IMR-90 (cell line): ENCODE measurements at regions not wholly inside any gene's neighbourhood (a gene's known extent, or its start where the extent isn't known, plus 50 kb on each side); places are given as distances from the start of the nearest gene placed in this dataset.

Experiments used
- ATAC-seq: fragments of 200-7000 bp; cut with Tn5 transposase; 2 replicates; pipeline ENCODE4 v1.9.1; 2020; ENCODE audit warnings: low read depth, mild to moderate bottlenecking, moderate library complexity
- BruUV-seq: library from RNA; stranded (reverse); fragments of 400-500 nt; replicated peaks from 2 replicates; lab custom pipeline; 2021; lab: Mats Ljungman, UMichigan
- CTCF ChIA-PET: fragments of 300-600 bp; formaldehyde crosslinking; extraction: SDS; loops from one replicate; lab custom pipeline; 2021; ENCODE audit warnings: antibody characterized with exemption; lab: Yijun Ruan, JAX
- POLR2A ChIA-PET: fragments of 300-600 bp; sonication (Branson Sonifier 250); formaldehyde crosslinking; loops from one replicate; lab custom pipeline; 2022; ENCODE audit warnings: antibody characterized with exemption; ENCODE audit not compliant: unreplicated experiment; lab: Charles Lee
- DNase-seq: peaks from one replicate; pipeline ENCODE4 v3.0.0; 2013
- H2AFZ ChIP-seq: replicated peaks from 2 replicates; pipeline ENCODE3; 2013; ENCODE audit warnings: low read length, mild to moderate bottlenecking; ENCODE audit not compliant: poor library complexity
- H2AK5ac ChIP-seq: 2 replicates; pipeline ENCODE4 v1.6.1; 2013; ENCODE audit warnings: low read depth, low read length, inconsistent platforms
- H2AK9ac ChIP-seq: replicated peaks from 2 replicates; pipeline ENCODE3; 2013; ENCODE audit warnings: mild to moderate bottlenecking, low read depth, low read length, moderate library complexity; ENCODE audit not compliant: poor library complexity
- H2BK120ac ChIP-seq: 2 replicates; pipeline ENCODE4 v1.6.1; 2013; ENCODE audit warnings: low read depth, low read length, inconsistent platforms
- H2BK15ac ChIP-seq: 3 replicates; pipeline ENCODE4 v1.6.1; 2013; ENCODE audit warnings: low read depth, low read length, inconsistent platforms
- H2BK20ac ChIP-seq: 2 replicates; pipeline ENCODE4 v1.6.1; 2013; ENCODE audit warnings: low read depth, mild to moderate bottlenecking, inconsistent platforms, low read length, moderate library complexity
- H2BK5ac ChIP-seq: 2 replicates; pipeline ENCODE4 v1.6.1; 2013; ENCODE audit warnings: mild to moderate bottlenecking, low read depth, low read length, inconsistent platforms; ENCODE audit not compliant: poor library complexity, severe bottlenecking
- H3K14ac ChIP-seq: replicated peaks from 2 replicates; pipeline ENCODE4 v1.6.1; 2013; ENCODE audit warnings: low read depth, low read length, inconsistent platforms
- H3K18ac ChIP-seq: 2 replicates; pipeline ENCODE4 v1.6.1; 2013; ENCODE audit warnings: low read depth, low read length, control low read depth
- H3K23ac ChIP-seq: 2 replicates; pipeline ENCODE4 v1.6.1; 2013; ENCODE audit warnings: low read depth, low read length, inconsistent platforms
- H3K27ac ChIP-seq: 2 replicates; pipeline ENCODE4 v1.5.1; 2013; ENCODE audit warnings: mild to moderate bottlenecking, control low read depth, low read length; ENCODE audit not compliant: insufficient read depth
- H3K27me3 ChIP-seq: 2 replicates; pipeline ENCODE4 v1.6.1; 2013; ENCODE audit warnings: low read length; ENCODE audit not compliant: control insufficient read depth, insufficient read depth
- H3K36me3 ChIP-seq: 2 replicates; pipeline ENCODE4 v1.6.1; 2013; ENCODE audit warnings: low read length, mixed read lengths; ENCODE audit not compliant: control insufficient read depth, insufficient read depth
- H3K4ac ChIP-seq: 2 replicates; pipeline ENCODE4 v1.6.1; 2013; ENCODE audit warnings: low read depth, low read length, inconsistent platforms
- H3K4me1 ChIP-seq: 2 replicates; pipeline ENCODE4 v1.6.1; 2013; ENCODE audit warnings: low read length, mixed read lengths; ENCODE audit not compliant: control insufficient read depth, insufficient read depth
- H3K4me2 ChIP-seq: 2 replicates; pipeline ENCODE4 v1.6.1; 2013; ENCODE audit warnings: low read depth, mild to moderate bottlenecking, control low read depth, low read length, moderate library complexity
- H3K4me3 ChIP-seq: 2 replicates; pipeline ENCODE4 v1.5.1; 2013; ENCODE audit warnings: low read depth, mild to moderate bottlenecking, control low read depth, low read length, moderate library complexity; ENCODE audit not compliant: insufficient read depth
- H3K56ac ChIP-seq: 2 replicates; pipeline ENCODE4 v1.6.1; 2013; ENCODE audit warnings: low read length, inconsistent platforms; ENCODE audit not compliant: insufficient read depth; ENCODE audit errors: extremely low read depth
- H3K79me1 ChIP-seq, 2 experiments: 2 replicates each; pipeline ENCODE4 v1.6.1; 2013; ENCODE audit warnings: low read length in 2 of 2, inconsistent platforms in 1 of 2, low read depth in 1 of 2
- H3K9ac ChIP-seq: 2 replicates; pipeline ENCODE4 v1.6.1; 2013; ENCODE audit warnings: low read depth, low read length, control low read depth
- H3K9me1 ChIP-seq: 2 replicates; pipeline ENCODE4 v1.6.1; 2013; ENCODE audit warnings: low read length, inconsistent platforms; ENCODE audit not compliant: insufficient read depth
- H3K9me3 ChIP-seq: 2 replicates; pipeline ENCODE4 v1.6.1; 2013; ENCODE audit warnings: low read length; ENCODE audit not compliant: control insufficient read depth, insufficient read depth
- H4K20me1 ChIP-seq: 2 replicates; pipeline ENCODE4 v1.6.1; 2013; ENCODE audit warnings: low read length, inconsistent platforms; ENCODE audit not compliant: insufficient read depth
- H4K5ac ChIP-seq: 2 replicates; pipeline ENCODE4 v1.6.1; 2013; ENCODE audit warnings: mild to moderate bottlenecking, low read depth, low read length, control low read depth
- H4K8ac ChIP-seq, 2 experiments: 2 replicates each; pipeline ENCODE4 v1.6.1; 2013; ENCODE audit warnings: low read depth in 2 of 2, low read length in 2 of 2, control low read depth in 1 of 2, inconsistent platforms in 1 of 2
- H4K91ac ChIP-seq: 2 replicates; pipeline ENCODE4 v1.6.1; 2013; ENCODE audit warnings: low read depth, low read length, inconsistent platforms; ENCODE audit not compliant: insufficient read depth
- BHLHE40 ChIP-seq: fragments of 150-350 bp; IDR thresholded peaks from 2 replicates; pipeline ENCODE4 v1.6.1; 2016; ENCODE audit warnings: mild to moderate bottlenecking, low read depth, low read length
- CEBPB ChIP-seq: IDR thresholded peaks from 2 replicates; pipeline ENCODE4 v1.6.1; 2012; ENCODE audit warnings: low read depth, low read length, improper control_type of control experiment
- CHD1 ChIP-seq: IDR thresholded peaks from 2 replicates; pipeline ENCODE4 v1.6.1; 2012; ENCODE audit warnings: low read depth, low read length, improper control_type of control experiment
- FOS ChIP-seq: fragments of 150-350 bp; IDR thresholded peaks from 2 replicates; pipeline ENCODE4 v1.6.1; 2016; ENCODE audit warnings: low read depth, low read length
- MAZ ChIP-seq: IDR thresholded peaks from 2 replicates; pipeline ENCODE4 v1.6.1; 2012; ENCODE audit warnings: low read depth, mild to moderate bottlenecking, low read length, improper control_type of control experiment, moderate library complexity, borderline replicate concordance
- MXI1 ChIP-seq: IDR thresholded peaks from 2 replicates; pipeline ENCODE4 v1.6.1; 2012; ENCODE audit warnings: low read depth, mild to moderate bottlenecking, low read length, moderate library complexity, borderline replicate concordance
- NFE2L2 ChIP-seq: fragments of 150-350 bp; IDR thresholded peaks from 2 replicates; pipeline ENCODE4 v1.6.1; 2016; ENCODE audit warnings: low read depth, mild to moderate bottlenecking, low read length
- POLR2A ChIP-seq: IDR thresholded peaks from 2 replicates; pipeline ENCODE4 v1.6.1; 2012; ENCODE audit warnings: mild to moderate bottlenecking, low read depth, low read length
- RAD21 ChIP-seq: IDR thresholded peaks from 2 replicates; pipeline ENCODE4 v1.6.1; 2012; ENCODE audit warnings: low read length, improper control_type of control experiment
- RCOR1 ChIP-seq: IDR thresholded peaks from 2 replicates; pipeline ENCODE4 v1.6.1; 2012; ENCODE audit warnings: mild to moderate bottlenecking, low read length, improper control_type of control experiment; ENCODE audit not compliant: insufficient replicate concordance
- WGBS, 2 experiments: methylation state at CpG; one replicate each; pipeline versions ENCODE4 v1.1.5 to v1.1.7; 2013; ENCODE audit warnings: missing lambda C conversion rate in 2 of 2; ENCODE audit not compliant: insufficient read length in 1 of 2; ENCODE audit errors: extremely low coverage in 2 of 2; 5-methylcytosine and 5-hydroxymethylcytosine counted together
- dilution Hi-C: fragments of 300-500 bp; cut with HindIII; formaldehyde crosslinking; loops from one replicate; pipeline ENCODE4 v1.14.3; 2018; ENCODE audit warnings: low sequenced_read_pairs; ENCODE audit not compliant: unreplicated experiment
- in situ Hi-C: fragments of 300-500 bp; cut with MboI; formaldehyde crosslinking; loops from 3 replicates; pipeline ENCODE4 v1.14.3; 2019; ENCODE audit warnings: low sequenced_read_pairs, inconsistent platforms, mixed read lengths
- intact Hi-C: fragments of 100-400 bp; cut with micrococcal nuclease; formaldehyde crosslinking; loops from 2 replicates; pipeline ENCODE4 v1.10.0; 2022
- TF ChIP-seq, protein P1 (sequence below): fragments of 150-350 bp; IDR thresholded peaks from 2 replicates; pipeline ENCODE4 v1.6.1; 2016; ENCODE audit warnings: low read depth, mild to moderate bottlenecking, low read length, moderate library complexity, borderline replicate concordance
- TF ChIP-seq, protein P2 (sequence below): conservative IDR thresholded peaks from 2 replicates; pipeline ENCODE4 v1.5.1; 2012; ENCODE audit warnings: mild to moderate bottlenecking, low read depth, low read length, improper control_type of control experiment
- TF ChIP-seq, protein P3 (sequence below): fragments of 150-350 bp; IDR thresholded peaks from 2 replicates; pipeline ENCODE4 v1.6.1; 2017; ENCODE audit warnings: mild to moderate bottlenecking, antibody characterized with exemption, low read length, low read depth

DNA sequence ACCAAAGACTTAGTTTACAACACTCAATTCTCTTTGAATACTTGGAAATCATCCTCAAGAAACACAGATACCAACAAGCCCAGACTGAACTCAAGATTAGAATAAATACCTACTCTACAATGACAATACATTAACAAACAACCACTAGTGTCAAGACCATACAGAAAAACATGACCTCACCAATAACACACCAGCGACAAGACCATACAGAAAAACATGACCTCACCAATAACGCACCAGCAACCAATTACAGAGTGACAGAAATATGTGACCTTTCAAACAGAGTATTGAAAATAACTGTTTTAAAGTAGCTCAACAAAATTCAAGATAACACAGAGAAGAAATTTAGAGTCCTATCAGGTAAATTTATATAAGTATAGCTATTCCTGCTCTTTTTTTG, 876.0 kb downstream of the EPHA3 start:
- H3K36me3 ChIP-seq = no peaks in the 10 kb centered on the region
- no peaks in the 10 kb centered on the region for H4K20me1 ChIP-seq
- no peaks in the 10 kb centered on the region for H3K9me1 ChIP-seq
- H3K4me2 ChIP-seq = no peak overlapping the region
- DNase-seq (no peak), ATAC-seq (no peak)
- no CpG with 5 or more reads among the region's 2 CpGs for WGBS, 2 experiments
- H3K4ac ChIP-seq = no peak overlapping the region
- H4K5ac ChIP-seq = no peak overlapping the region
- ChIA-PET CTCF (no interaction called here), POLR2A (no interaction called here)
- dilution Hi-C loops = no loop called here
- H4K8ac ChIP-seq = no peak overlapping the region
- intact Hi-C loops = no loop called here
- H3K27ac ChIP-seq = no peak overlapping the region
- no peak overlapping the region for H2AFZ ChIP-seq
- TF ChIP-seq RAD21 = no peak
- TF ChIP-seq, protein P1, sequence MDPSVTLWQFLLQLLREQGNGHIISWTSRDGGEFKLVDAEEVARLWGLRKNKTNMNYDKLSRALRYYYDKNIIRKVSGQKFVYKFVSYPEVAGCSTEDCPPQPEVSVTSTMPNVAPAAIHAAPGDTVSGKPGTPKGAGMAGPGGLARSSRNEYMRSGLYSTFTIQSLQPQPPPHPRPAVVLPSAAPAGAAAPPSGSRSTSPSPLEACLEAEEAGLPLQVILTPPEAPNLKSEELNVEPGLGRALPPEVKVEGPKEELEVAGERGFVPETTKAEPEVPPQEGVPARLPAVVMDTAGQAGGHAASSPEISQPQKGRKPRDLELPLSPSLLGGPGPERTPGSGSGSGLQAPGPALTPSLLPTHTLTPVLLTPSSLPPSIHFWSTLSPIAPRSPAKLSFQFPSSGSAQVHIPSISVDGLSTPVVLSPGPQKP = no peak
- TF ChIP-seq RCOR1 = no peak
- TF ChIP-seq FOS = no peak
- TF ChIP-seq MAZ = no peak
- TF ChIP-seq POLR2A = no peak
- TF ChIP-seq, protein P2, sequence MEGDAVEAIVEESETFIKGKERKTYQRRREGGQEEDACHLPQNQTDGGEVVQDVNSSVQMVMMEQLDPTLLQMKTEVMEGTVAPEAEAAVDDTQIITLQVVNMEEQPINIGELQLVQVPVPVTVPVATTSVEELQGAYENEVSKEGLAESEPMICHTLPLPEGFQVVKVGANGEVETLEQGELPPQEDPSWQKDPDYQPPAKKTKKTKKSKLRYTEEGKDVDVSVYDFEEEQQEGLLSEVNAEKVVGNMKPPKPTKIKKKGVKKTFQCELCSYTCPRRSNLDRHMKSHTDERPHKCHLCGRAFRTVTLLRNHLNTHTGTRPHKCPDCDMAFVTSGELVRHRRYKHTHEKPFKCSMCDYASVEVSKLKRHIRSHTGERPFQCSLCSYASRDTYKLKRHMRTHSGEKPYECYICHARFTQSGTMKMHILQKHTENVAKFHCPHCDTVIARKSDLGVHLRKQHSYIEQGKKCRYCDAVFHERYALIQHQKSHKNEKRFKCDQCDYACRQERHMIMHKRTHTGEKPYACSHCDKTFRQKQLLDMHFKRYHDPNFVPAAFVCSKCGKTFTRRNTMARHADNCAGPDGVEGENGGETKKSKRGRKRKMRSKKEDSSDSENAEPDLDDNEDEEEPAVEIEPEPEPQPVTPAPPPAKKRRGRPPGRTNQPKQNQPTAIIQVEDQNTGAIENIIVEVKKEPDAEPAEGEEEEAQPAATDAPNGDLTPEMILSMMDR = no peak
- no peak for TF ChIP-seq NFE2L2
- TF ChIP-seq CEBPB = no peak
- TF ChIP-seq BHLHE40 = no peak
- no peak for TF ChIP-seq MXI1
- no peak for TF ChIP-seq CHD1
- TF ChIP-seq, protein P3, sequence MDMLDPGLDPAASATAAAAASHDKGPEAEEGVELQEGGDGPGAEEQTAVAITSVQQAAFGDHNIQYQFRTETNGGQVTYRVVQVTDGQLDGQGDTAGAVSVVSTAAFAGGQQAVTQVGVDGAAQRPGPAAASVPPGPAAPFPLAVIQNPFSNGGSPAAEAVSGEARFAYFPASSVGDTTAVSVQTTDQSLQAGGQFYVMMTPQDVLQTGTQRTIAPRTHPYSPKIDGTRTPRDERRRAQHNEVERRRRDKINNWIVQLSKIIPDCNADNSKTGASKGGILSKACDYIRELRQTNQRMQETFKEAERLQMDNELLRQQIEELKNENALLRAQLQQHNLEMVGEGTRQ = no peak
- no peaks in the 10 kb centered on the region for H3K4me1 ChIP-seq
- H2BK5ac ChIP-seq = no peak overlapping the region
- no peak overlapping the region for H4K91ac ChIP-seq
- H3K27me3 ChIP-seq = no peaks in the 10 kb centered on the region
- in situ Hi-C loops = no loop called here
- no peak overlapping the region for H2BK15ac ChIP-seq
- H3K9me3 ChIP-seq = no peaks in the 10 kb centered on the region
- no peak overlapping the region for H3K56ac ChIP-seq
- H3K4me3 ChIP-seq = no peak overlapping the region
- no TSS peak for BruUV-seq
- H2BK120ac ChIP-seq = no peak overlapping the region
- H2BK20ac ChIP-seq = no peak overlapping the region
- H2AK5ac ChIP-seq = no peak overlapping the region
- H3K79me1 ChIP-seq = no peaks in the 10 kb centered on the region
- no peak overlapping the region for H3K14ac ChIP-seq
- H3K23ac ChIP-seq = no peak overlapping the region
- no peak overlapping the region for H3K9ac ChIP-seq
- no peak overlapping the region for H2AK9ac ChIP-seq
- H3K18ac ChIP-seq = no peak overlapping the region
